ENCODE measurements at regions not wholly inside any gene's neighbourhood (a gene's known extent, or its start where the extent isn't known, plus 50 kb on each side); places are given as distances from the start of the nearest gene placed in this dataset.

- TF ChIP-seq CTCF (conservative IDR thresholded peaks at IDR 0.05 in 1 of 2, IDR thresholded peaks at IDR 0.05 in 1 of 2; ENCODE audit: low read depth in 1 of 2, low read length in 2 of 2) (no peak), EZH2 (IDR thresholded peaks at IDR 0.05; ENCODE audit: low read length, missing control alignments) (no peak)
Measured at GRCh38 chr6:88402909-88403308, 236.8 kb upstream of the CNR1 start.

Measured in fibroblast of lung (primary cell).